GM15510 (cell line): ENCODE measurements at regions not wholly inside any gene's neighbourhood (a gene's known extent, or its start where the extent isn't known, plus 50 kb on each side); places are given as distances from the start of the nearest gene placed in this dataset.
A peak's percentile ranks its signal among the peaks of the same experiment; 100 is the strongest.

Source experiments
- POLR2A ChIP-seq: IDR thresholded peaks from 3 replicates; pipeline ENCODE4 v1.6.1; 2011; ENCODE audit warnings: borderline replicate concordance; ENCODE audit not compliant: insufficient read length; ENCODE audit errors: extremely low read depth

DNA sequence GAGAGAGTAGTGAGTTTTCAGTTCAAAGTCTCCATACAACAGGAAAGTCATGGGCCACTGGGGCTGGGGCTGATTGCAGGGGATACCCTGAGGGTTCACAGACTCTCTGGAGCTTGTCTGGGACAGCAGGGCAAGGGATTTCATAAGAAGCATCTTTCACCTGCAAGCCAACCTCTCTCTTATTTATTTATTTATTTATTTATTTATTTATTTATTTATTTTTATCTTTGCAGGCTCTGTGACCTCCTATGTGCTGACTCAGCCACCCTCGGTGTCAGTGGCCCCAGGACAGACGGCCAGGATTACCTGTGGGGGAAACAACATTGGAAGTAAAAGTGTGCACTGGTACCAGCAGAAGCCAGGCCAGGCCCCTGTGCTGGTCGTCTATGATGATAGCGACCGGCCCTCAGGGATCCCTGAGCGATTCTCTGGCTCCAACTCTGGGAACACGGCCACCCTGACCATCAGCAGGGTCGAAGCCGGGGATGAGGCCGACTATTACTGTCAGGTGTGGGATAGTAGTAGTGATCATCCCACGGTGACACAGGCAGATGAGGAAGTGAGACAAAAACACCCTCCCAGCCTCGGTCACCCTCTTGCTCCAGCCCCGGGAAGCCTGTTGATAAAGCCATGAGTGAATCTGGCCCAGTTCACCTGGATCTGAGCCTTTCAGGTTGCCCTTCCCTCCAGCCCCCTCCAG, 68.4 kb downstream of the GGTLC2 start:
- TF ChIP-seq POLR2A: no peak

DNA sequence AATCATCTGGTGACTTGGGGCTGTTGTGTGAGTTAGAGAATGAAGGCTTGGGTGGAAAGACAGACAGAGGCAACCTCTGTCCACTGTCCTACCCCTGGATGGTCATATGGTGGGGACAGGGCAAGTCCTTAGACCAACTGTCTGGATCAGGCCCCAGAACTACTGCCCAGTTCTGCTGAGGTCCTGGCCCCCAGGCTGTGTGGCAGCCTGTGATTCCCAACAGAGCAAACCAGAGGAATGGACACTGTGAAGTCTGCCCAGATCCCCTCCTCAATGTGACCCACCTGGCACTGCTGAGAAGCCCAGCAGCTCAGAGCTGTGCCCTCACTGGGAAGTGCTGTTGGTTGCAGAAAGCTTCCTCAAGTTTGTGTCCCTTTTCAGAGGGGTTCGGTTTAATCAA, 69.0 kb downstream of the GGTLC2 start:
- no peak for TF ChIP-seq POLR2A

DNA sequence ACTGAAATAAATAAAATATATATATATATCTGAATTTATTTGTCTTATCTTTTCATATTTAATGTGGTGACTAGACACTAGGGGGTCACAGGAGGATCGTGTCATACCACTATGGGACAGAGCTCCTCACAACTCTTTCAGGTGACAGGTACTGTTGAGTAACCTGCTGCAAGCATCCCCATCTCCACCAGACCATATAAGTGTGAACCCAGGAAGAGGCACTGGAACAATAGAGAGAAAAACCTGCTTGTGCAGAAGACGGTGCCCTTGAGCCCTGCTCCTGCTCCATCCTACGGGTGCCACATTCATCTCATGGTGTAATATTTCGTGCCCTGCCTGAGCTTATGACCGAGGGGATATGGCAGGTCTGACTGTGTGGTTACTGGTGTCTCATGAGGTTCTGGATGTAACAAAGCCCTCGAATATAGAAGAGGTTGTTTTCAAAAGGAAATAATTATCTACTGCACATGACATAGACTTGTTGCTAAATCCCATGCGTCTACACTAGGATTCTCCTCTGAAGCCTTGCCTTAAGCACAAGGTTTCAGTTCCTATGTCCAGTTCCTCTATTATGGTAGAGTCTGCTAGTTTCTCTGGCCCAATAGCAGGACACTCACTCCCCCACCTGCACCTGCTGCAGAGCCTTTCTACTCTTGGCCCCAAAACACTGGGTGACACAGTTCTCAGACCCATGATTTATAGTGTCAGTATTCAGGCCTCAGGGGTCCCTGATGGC, 70.4 kb downstream of the GGTLC2 start:
- TF ChIP-seq POLR2A: no peak

DNA sequence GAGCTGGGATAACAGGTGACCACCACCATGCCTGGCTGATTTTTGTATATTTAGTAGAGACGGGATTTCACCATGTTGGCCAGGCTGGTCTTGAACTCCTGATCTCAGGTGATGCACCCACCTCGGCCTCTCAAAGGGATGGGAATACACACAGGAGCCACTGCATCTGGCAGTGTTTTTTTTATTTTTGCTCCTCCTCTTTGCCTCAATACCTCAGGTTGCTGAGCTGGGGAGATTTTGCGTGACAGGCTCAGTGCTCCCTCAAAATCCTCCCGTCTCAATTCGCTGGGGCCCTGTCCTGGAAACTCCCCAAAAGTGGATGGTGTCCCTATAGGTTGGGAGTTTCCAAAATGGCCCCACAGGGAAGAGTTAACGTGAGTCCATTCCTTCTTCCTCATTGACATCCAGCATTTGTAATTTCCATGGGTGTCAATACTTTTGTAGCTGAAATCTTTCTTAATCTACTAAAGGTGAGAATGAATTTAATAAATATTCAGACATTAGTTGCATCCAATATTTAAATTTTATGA, 71.8 kb downstream of the GGTLC2 start:
- TF ChIP-seq POLR2A: no peak

DNA sequence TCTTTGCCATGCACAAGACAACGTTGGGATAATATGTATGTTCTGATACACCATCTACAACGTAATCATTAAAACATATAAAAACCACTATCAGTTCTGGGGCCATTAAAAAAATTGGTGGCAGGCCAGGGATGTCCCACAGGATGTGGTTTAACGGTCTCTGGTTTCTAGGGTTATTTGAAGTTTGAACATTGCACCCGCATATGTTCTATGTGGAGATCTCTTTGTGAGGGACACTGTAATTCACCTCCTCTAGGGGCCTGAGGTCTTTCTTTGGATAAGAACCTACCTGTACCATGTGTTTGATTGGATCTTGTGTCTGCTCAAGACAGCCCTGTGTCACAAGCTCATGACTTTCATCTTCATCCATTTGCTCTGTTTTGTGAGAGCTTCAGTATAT, 73.2 kb downstream of the GGTLC2 start:
- TF ChIP-seq POLR2A: no peak

DNA sequence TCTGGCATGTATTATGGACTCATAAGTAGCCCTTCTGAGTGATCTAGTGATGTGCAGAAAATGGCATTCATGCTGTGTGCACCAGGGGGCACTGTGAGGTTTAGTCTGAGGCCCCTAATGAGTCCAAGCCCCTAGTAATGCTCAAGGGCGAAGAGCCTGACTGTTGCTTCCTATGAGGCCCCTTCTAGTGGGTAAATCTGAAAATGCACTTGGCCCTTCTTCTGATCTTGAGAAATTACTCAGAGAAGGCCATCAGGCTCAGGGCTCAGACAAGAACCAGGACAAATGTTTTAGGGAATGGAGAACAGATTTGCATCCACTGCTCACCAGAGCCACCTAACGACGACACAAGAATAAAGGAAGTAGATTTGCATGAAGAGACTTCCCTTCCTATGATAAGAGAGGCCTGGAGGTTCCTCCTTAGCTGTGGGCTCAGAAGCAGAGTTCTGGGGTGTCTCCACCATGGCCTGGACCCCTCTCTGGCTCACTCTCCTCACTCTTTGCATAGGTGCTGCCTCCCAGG, 75.8 kb downstream of the GGTLC2 start:
- TF ChIP-seq POLR2A: peak; percentile 50

DNA sequence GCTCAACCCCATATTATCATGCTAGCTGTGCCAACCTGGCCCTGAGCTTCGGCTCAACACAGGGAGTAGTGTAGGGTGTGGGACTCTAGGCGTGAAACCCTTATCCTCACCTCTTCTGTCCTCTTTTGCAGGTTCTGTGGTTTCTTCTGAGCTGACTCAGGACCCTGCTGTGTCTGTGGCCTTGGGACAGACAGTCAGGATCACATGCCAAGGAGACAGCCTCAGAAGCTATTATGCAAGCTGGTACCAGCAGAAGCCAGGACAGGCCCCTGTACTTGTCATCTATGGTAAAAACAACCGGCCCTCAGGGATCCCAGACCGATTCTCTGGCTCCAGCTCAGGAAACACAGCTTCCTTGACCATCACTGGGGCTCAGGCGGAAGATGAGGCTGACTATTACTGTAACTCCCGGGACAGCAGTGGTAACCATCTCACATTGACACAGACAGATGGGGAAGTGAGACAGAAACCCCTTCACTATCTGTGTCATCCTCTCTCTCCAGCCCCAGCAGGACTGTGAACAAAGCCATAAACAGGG, 76.4 kb downstream of the GGTLC2 start:
- TF ChIP-seq POLR2A: peak; percentile 12

DNA sequence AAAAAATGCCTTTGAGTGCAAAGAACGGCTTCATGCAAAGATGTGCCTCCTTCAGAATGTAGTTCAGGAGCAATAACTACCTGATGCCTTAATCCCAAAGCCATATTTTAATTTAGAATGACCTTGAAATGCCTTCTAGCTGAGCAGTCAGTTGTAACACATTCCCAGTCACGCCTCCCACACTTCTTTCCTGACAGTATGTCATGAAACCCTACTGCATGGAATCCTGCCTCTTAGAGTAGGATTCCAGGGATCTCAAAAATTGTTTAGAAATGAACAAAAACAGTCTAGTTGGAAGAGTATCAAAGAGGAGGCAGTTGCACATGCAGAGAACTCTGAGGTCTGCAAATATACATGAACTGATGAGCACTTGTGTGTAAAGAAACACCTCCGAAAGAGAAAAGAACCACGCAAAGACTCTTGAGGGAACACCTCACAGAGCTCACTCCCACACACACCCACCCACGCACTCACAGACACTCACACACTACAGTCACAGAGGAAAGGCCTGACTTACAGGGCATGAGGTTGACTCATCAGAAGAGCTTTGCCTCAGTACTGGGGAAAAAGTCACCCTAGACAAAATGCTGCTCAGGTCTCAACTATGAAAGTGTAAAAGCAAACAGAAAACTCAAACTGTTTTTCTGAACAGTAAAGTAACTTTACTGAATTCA, 77.4 kb downstream of the GGTLC2 start:
- TF ChIP-seq POLR2A: no peak

DNA sequence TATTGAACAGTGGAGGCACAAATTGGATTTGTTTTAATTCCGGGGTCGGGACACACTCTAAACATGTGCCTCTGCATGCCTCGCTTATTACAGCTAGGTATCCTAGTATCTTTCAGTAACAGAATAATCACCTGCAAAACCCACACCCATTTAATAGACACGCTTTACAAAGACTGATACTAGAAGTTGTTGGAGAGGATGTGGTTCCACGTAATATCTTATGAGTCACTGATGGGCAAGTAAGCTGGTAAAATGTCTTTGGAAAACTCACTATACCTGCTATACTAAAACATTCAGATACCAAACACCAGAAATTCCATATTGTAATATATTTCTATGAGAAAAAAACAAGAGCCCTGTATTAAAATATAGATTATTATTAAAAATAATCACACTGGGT, 84.0 kb downstream of the GGTLC2 start:
- TF ChIP-seq POLR2A: no peak

DNA sequence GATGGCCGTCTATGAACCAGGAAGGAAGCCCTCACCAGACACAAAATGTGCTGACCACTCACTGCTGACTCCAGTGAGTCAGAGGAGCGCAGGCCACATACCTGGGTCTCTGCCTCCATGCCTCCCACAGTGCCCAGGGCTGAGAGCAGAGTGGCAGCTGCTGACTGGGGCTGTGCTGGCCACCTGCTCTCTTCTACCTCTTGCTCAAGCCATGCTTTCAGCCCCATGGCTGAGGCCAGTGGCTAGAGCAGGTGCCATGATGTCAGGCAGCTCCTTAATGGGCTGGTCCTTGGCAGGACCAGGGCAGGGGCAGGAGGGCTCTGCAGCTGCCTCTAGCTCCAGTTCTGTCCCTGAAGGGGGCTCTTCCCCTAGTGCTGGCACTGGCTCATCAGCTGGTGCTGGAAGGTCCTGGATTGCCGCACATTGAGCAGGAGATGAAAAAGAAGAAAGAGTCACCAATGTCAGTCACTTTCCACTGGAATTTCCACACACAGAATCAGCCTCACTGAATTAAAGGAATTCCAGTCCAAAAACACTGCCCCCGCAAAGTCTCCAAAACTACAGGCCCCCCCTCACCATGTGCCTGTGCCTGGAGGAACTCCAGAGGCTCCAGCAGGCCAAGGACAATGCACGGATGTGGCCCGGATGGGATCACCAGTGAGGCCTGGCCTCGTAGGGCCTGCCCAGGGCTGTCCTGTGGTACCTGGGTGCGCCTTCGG, 86.4 kb downstream of the GGTLC2 start:
- TF ChIP-seq POLR2A: no peak

DNA sequence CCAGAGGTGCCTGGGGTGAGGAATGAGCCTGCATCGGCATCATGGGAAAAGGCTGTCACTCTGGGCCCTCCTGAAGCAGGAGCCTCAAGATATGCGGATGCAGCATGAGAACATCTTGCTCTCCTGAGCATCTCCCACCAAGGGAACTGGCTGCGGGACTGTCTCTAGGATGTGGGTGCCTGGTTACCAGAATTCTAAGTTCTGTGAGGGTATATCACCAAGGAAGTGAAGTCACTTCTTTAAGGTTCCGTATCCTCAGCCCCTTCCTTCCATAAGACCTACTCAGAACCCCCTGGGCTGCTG, 86.9 kb downstream of the GGTLC2 start:
- no peak for TF ChIP-seq POLR2A

DNA sequence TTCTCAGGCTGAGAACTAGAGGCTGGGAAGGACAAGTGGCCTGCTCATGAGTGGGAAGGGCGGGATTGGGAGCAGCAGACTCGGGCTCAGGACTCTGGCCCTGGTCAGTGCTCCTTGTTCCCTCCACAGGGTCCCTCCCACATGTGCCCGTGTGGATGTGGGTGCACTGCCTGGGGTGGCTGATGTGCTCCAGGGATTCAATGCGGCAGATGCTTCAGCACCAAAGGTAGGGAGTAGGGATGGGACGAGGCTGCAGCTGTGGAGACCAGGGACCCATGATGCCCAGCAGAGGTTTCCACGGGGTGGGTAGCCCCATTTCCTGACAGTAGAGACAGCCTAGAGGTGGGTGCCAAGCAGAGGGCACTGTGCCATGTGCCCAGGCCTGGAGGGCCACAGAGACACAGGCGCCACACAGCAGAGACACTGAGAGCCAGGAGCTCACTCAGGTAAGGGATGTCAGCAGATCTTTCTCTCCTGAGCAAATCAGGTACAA, 89.5 kb downstream of the GGTLC2 start:
- no peak for TF ChIP-seq POLR2A

DNA sequence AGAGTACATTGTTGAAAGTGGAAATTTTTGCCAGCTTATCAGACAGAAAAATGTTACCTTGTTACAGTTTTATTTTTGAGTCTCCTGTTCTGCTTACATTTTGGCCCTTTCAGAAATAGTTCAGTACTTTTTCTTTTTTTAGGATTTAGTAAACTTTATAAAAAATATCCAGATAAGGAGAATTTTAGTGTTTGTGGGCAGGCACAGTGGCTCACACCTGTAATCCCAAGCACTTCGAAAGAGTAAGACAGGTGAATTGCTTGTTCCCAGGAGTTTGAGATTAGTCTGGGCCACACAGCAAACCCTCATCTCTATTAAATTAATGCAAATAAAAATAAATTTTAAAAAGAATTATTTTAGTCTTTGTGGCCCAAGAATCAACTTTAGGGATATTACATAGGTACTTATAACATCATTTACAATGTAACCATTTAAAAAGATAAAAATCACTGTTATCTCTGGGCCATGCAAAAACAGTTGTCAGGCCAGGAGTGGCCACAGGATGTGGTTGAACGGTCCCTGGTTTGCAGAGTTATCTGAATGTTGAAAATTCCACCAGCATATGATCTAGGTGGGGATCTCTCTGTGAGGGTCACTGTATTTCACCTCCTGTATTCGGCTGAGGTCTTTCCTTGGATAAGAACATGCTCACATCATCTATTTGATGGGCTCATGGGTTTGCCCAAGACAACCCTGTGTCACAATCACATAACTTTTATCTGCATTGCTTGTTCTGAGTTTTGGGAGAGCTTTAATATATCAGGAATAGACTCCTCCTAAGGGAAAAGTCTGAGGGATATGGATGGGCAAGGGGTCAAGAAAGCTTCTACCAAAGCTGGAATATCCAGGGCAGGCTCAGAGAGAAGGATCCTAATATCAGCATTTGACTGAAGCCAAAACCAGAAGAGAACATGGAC, 91.5 kb downstream of the GGTLC2 start:
- no peak for TF ChIP-seq POLR2A

DNA sequence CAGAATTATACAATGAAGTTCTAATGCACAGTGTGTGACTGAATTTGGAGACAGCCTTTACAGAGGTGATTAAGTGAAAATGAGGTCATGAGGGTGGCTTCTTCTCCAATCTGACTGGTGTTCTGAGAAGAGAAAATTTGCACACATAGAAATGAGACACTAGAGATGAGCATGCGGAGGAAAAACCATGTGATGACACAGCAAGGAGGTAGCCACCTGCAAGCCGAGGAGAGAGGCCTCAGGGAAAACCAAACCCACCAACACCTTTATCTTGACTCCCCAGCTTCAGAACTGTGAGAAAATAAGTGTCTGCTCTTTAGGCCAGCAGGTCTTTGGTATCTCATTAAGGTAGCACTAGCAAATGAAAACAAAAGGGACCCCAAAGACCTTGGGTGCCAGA, 93.2 kb downstream of the GGTLC2 start:
- no peak for TF ChIP-seq POLR2A

DNA sequence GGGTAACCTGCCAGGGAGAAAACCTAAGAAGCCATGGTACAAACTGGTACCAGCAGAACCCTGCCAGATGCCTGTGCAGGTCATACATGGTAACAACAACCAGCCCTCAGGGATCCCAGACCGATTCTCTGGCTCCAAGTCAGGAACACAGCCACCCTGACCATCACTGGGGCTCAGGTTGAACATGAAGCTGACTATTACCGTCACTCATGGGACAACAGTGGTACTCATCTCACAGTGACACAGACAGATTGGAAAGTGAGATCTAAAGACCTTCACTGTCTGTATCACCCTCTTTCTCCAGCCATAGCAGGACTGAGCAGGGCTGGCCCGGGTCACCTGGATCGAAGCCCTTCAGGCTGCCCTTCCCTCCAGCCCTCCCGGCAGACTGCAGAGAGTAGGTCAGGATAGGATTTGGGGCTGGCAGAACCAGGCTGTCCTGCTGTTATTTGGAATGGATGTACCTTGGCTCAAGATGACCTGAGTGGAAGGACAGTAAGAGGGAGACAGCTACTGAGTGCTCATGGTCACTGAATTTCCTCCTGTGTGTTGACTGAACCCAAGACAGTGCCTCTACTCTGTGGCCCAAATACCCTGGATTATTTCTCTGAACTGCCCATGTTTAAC, 94.7 kb downstream of the GGTLC2 start:
- no peak for TF ChIP-seq POLR2A
